PC-9 (cell line): ENCODE measurements at regions not wholly inside any gene's neighbourhood (a gene's known extent, or its start where the extent isn't known, plus 50 kb on each side); places are given as distances from the start of the nearest gene placed in this dataset.

Experiments
- CTCF ChIP-seq: fragments of 200-600 bp; sonication (generic); conservative IDR thresholded peaks from 2 replicates; pipeline ENCODE4 v1.6.1; 2017; ENCODE audit warnings: mixed run types, antibody characterized with exemption, mild to moderate bottlenecking, moderate library complexity
- EZH2 ChIP-seq: fragments of 200-600 bp; sonication (generic); IDR thresholded peaks from 2 replicates; pipeline ENCODE4 v1.8.0; 2017; ENCODE audit warnings: antibody characterized with exemption, low read depth

GRCh38 chr5:97919719-97920118 lies 736.7 kb upstream of the RIOK2 start:
- TF ChIP-seq CTCF: no peak
- TF ChIP-seq EZH2: no peak
